T1000 (cell line): ENCODE measurements at regions not wholly inside any gene's neighbourhood (a gene's known extent, or its start where the extent isn't known, plus 50 kb on each side); places are given as distances from the start of the nearest gene placed in this dataset.

Source experiments
- DNase-seq: peaks from one replicate; lab custom pipeline; 2025; ENCODE audit warnings: mixed read lengths; lab: John Stamatoyannopoulos, UW

- no peak for DNase-seq
These were observed 222.8 kb downstream of the ADAMTS9 start for GRCh38 chr3:64464955-64465354.

- no peak for DNase-seq
These were observed 223.8 kb downstream of the ADAMTS9 start for GRCh38 chr3:64463981-64464380.

GRCh38 chr3:64462203-64462602 is 225.6 kb downstream of the ADAMTS9 start:
- DNase-seq = no peak

- DNase-seq = no peak
These were observed 226.9 kb downstream of the ADAMTS9 start for GRCh38 chr3:64460877-64461276.

- no peak for DNase-seq
These were observed 227.6 kb downstream of the ADAMTS9 start for GRCh38 chr3:64460141-64460730.

- no peak for DNase-seq
These were observed 228.1 kb downstream of the ADAMTS9 start for GRCh38 chr3:64459711-64460110.

GRCh38 chr3:64457811-64458210 is 230.0 kb downstream of the ADAMTS9 start:
- no peak for DNase-seq

- DNase-seq = no peak
These were observed 231.1 kb downstream of the ADAMTS9 start for GRCh38 chr3:64456674-64457073.

- no peak for DNase-seq
These were observed 230.1 kb upstream of the PRICKLE2 start for GRCh38 chr3:64455351-64455750.

- DNase-seq = no peak
These were observed 229.5 kb upstream of the PRICKLE2 start for GRCh38 chr3:64454768-64455167.

- no peak for DNase-seq
These were observed 228.9 kb upstream of the PRICKLE2 start for GRCh38 chr3:64454179-64454578.

GRCh38 chr3:64451283-64452012 is 226.2 kb upstream of the PRICKLE2 start:
- DNase-seq = no peak

- DNase-seq = no peak
These were observed 225.2 kb upstream of the PRICKLE2 start for GRCh38 chr3:64450396-64450956.

GRCh38 chr3:64449026-64449425 is 223.8 kb upstream of the PRICKLE2 start:
- no peak for DNase-seq

GRCh38 chr3:64445944-64446300 is 220.7 kb upstream of the PRICKLE2 start:
- DNase-seq = no peak

- no peak for DNase-seq
These were observed 220.1 kb upstream of the PRICKLE2 start for GRCh38 chr3:64445109-64445943.

- no peak for DNase-seq
These were observed 219.3 kb upstream of the PRICKLE2 start for GRCh38 chr3:64444490-64445108.

GRCh38 chr3:64443546-64444381 is 218.5 kb upstream of the PRICKLE2 start:
- no peak for DNase-seq

GRCh38 chr3:64441861-64442260 is 216.6 kb upstream of the PRICKLE2 start:
- no peak for DNase-seq

GRCh38 chr3:64440498-64440897 is 215.2 kb upstream of the PRICKLE2 start:
- no peak for DNase-seq

- DNase-seq = no peak
These were observed 213.5 kb upstream of the PRICKLE2 start for GRCh38 chr3:64438812-64439211.
